WTC11 (cell line): ENCODE measurements at regions not wholly inside any gene's neighbourhood (a gene's known extent, or its start where the extent isn't known, plus 50 kb on each side); places are given as distances from the start of the nearest gene placed in this dataset.

Experiments
- ARID4B ChIP-seq: sonication (generic); formaldehyde crosslinking; IDR thresholded peaks from 2 replicates; pipeline ENCODE4 v1.8.0; 2023; ENCODE audit warnings: missing genetic modification reagents, mild to moderate bottlenecking, borderline replicate concordance
- CTCF ChIP-seq: fragments of 200-600 bp; IDR thresholded peaks from 2 replicates; pipeline ENCODE4 v1.8.0; 2022; ENCODE audit warnings: antibody characterized with exemption
- E2F5 ChIP-seq: sonication (generic); formaldehyde crosslinking; IDR thresholded peaks from 2 replicates; pipeline ENCODE4 v1.8.1; 2022; ENCODE audit warnings: mild to moderate bottlenecking, moderate library complexity, missing genetic modification reagents
- RELA ChIP-seq: sonication (generic); formaldehyde crosslinking; IDR thresholded peaks from 2 replicates; pipeline ENCODE4 v1.8.1; 2022; ENCODE audit warnings: missing genetic modification reagents, mild to moderate bottlenecking, borderline replicate concordance
- TF ChIP-seq, protein P1 (sequence below): sonication (generic); formaldehyde crosslinking; IDR thresholded peaks from 2 replicates; pipeline ENCODE4 v1.8.0; 2022; ENCODE audit warnings: mild to moderate bottlenecking, missing genetic modification reagents

DNA sequence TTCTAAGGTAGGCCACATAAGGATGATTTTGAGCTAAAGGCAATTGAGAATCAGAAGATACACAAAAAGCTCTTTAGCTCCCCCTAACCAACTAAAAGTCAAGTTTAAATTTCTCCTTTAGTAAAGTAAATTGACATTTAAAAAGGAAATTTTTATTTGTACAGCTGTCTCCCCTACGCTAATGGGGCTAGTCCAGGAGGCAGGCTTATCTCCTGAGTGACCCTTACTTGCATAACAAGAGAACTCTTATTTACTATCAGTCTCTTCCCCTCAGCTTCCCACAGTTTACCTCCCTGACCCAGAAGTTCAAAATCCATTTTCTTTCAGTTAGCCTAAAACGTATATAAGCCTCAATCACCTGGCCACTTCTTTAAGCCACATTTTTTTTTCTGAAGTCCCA lies 1002.8 kb upstream of the NRXN1 start:
- TF ChIP-seq ARID4B (no peak), RELA (CRISPR knock-in tag) (no peak), E2F5 (CRISPR knock-in tag) (no peak), CTCF (no peak)
- TF ChIP-seq, protein P1, sequence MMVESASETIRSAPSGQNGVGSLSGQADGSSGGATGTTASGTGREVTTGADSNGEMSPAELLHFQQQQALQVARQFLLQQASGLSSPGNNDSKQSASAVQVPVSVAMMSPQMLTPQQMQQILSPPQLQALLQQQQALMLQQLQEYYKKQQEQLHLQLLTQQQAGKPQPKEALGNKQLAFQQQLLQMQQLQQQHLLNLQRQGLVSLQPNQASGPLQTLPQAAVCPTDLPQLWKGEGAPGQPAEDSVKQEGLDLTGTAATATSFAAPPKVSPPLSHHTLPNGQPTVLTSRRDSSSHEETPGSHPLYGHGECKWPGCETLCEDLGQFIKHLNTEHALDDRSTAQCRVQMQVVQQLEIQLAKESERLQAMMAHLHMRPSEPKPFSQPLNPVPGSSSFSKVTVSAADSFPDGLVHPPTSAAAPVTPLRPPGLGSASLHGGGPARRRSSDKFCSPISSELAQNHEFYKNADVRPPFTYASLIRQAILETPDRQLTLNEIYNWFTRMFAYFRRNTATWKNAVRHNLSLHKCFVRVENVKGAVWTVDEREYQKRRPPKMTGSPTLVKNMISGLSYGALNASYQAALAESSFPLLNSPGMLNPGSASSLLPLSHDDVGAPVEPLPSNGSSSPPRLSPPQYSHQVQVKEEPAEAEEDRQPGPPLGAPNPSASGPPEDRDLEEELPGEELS (CRISPR knock-in tag): no peak
